ENCODE measurements at regions not wholly inside any gene's neighbourhood (a gene's known extent, or its start where the extent isn't known, plus 50 kb on each side); places are given as distances from the start of the nearest gene placed in this dataset.

- H3K27ac ChIP-seq, result no peak overlapping the region
- no peaks in the 10 kb centered on the region for H3K9me3 ChIP-seq
- no peak for DNase-seq (ENCODE audit: low spot score)
- no peaks in the 10 kb centered on the region for H3K36me3 ChIP-seq
- intact Hi-C loops (cut with DNase I), result no loop called here
- WGBS, result 91% methylated on average over 3 of the region's 3 CpGs
- H3K27me3 ChIP-seq (replicated peaks; ENCODE audit: insufficient read depth), result no peaks in the 10 kb centered on the region
- TF ChIP-seq POLR2AphosphoS5 (IDR thresholded peaks at IDR 0.05) (no peak), POLR2A (IDR thresholded peaks at IDR 0.05) (no peak), CTCF (IDR thresholded peaks at IDR 0.05) (no peak)
- H3K4me1 ChIP-seq (replicated peaks), result no peaks in the 10 kb centered on the region
- no peak overlapping the region for H3K4me3 ChIP-seq
These were observed 176.8 kb downstream of the KCNS3 start for GRCh38 chr2:18055290-18055689.

GRCh38 chr2:18050001-18050400, 171.5 kb downstream of the KCNS3 start:
- DNase-seq (ENCODE audit: low spot score), result no peak
- Histone ChIP-seq H3K27ac (no peak overlapping the region), H3K4me3 (no peak overlapping the region), H3K27me3 (replicated peaks; ENCODE audit: insufficient read depth) (no peaks in the 10 kb centered on the region), H3K4me1 (replicated peaks) (no peaks in the 10 kb centered on the region), H3K36me3 (no peaks in the 10 kb centered on the region), H3K9me3 (no peaks in the 10 kb centered on the region)
- TF ChIP-seq POLR2AphosphoS5 (IDR thresholded peaks at IDR 0.05), result no peak
- TF ChIP-seq POLR2A (IDR thresholded peaks at IDR 0.05), result no peak
- TF ChIP-seq CTCF (IDR thresholded peaks at IDR 0.05), result no peak
- WGBS, result 96% methylated on average over 6 of the region's 6 CpGs
- intact Hi-C loops (cut with DNase I), result no loop called here

GRCh38 chr2:18049325-18049724, 170.9 kb downstream of the KCNS3 start:
- H3K4me3 ChIP-seq, result no peak overlapping the region
- TF ChIP-seq POLR2A (IDR thresholded peaks at IDR 0.05), result no peak
- no peak for TF ChIP-seq POLR2AphosphoS5 (IDR thresholded peaks at IDR 0.05)
- no peak for TF ChIP-seq CTCF (IDR thresholded peaks at IDR 0.05)
- no peak overlapping the region for H3K27ac ChIP-seq
- WGBS, result 73% methylated on average over 4 of the region's 4 CpGs
- no peaks in the 10 kb centered on the region for H3K4me1 ChIP-seq (replicated peaks)
- H3K27me3 ChIP-seq (replicated peaks; ENCODE audit: insufficient read depth), result no peaks in the 10 kb centered on the region
- H3K9me3 ChIP-seq, result no peaks in the 10 kb centered on the region
- intact Hi-C loops (cut with DNase I), result no loop called here
- H3K36me3 ChIP-seq, result no peaks in the 10 kb centered on the region
- DNase-seq (ENCODE audit: low spot score), result no peak

GRCh38 chr2:18047896-18048657, 169.6 kb downstream of the KCNS3 start:
- peak; percentile 51 for DNase-seq (ENCODE audit: low spot score)

More at GRCh38 chr2:18047896-18048657, 169.6 kb downstream of the KCNS3 start:
- intact Hi-C loops (cut with DNase I), result no loop called here
- no peaks in the 10 kb centered on the region for H3K9me3 ChIP-seq
- H3K27ac ChIP-seq, result no peak overlapping the region
- no peaks in the 10 kb centered on the region for H3K4me1 ChIP-seq (replicated peaks)
- no peak overlapping the region for H3K4me3 ChIP-seq
- TF ChIP-seq POLR2AphosphoS5 (IDR thresholded peaks at IDR 0.05) (peak; percentile 30), POLR2A (IDR thresholded peaks at IDR 0.05) (no peak), CTCF (IDR thresholded peaks at IDR 0.05) (no peak)
- 62% methylated on average over 10 of the region's 10 CpGs for WGBS
- no peaks in the 10 kb centered on the region for H3K36me3 ChIP-seq
- no peaks in the 10 kb centered on the region for H3K27me3 ChIP-seq (replicated peaks; ENCODE audit: insufficient read depth)
